Peyer's patch (tissue), 4 donors: ENCODE measurements at regions not wholly inside any gene's neighbourhood (a gene's known extent, or its start where the extent isn't known, plus 50 kb on each side); places are given as distances from the start of the nearest gene placed in this dataset.

Source experiments
- DNase-seq, 3 donors: peaks; one replicate each; pipeline ENCODE4 v3.0.0-alpha.2; 2017 to 2019
- H3K27ac ChIP-seq, 4 donors: fragments of 200-600 bp; sonication (generic); one replicate each; pipeline ENCODE4 v1.5.1; 2016 to 2019
- H3K27me3 ChIP-seq, 2 donors: fragments of 200-600 bp; sonication (generic); one replicate each; pipeline ENCODE4 v1.5.1; 2019
- H3K36me3 ChIP-seq, 3 donors: fragments of 200-600 bp; sonication (generic); one replicate each; pipeline ENCODE4 v1.5.1; 2016 to 2019
- H3K4me1 ChIP-seq, 4 donors: fragments of 200-600 bp; sonication (generic); one replicate each; pipeline ENCODE4 v1.5.1; 2016 to 2019
- H3K4me3 ChIP-seq, 4 donors: fragments of 200-600 bp; sonication (generic); 1 replicate in 3 of 4; 2 replicates in 1 of 4; pipeline ENCODE4 v1.5.1; 2016 to 2019; ENCODE audit warnings: mild to moderate bottlenecking in 1 of 4
- H3K9me3 ChIP-seq, 4 donors: fragments of 200-600 bp; sonication (generic); one replicate each; pipeline ENCODE4 v1.5.1; 2016 to 2019; ENCODE audit warnings: mild to moderate bottlenecking in 1 of 4
- POLR2A ChIP-seq, 2 donors: fragments of 450-650 bp; IDR thresholded peaks; one replicate each; pipeline ENCODE4 v1.5.1; 2017; ENCODE audit warnings: antibody characterized with exemption in 2 of 2, mild to moderate bottlenecking in 2 of 2, moderate library complexity in 2 of 2
- TF ChIP-seq, protein P1 (sequence below), 6 experiments: fragments of 450-650 bp in 4 of 6; fragments of 200-600 bp in 2 of 6; sonication (generic) in 1 of 6; IDR thresholded peaks; one replicate each; pipeline ENCODE4 v1.5.1; 2017 to 2019; ENCODE audit warnings: antibody characterized with exemption in 6 of 6, mild to moderate bottlenecking in 3 of 6, moderate library complexity in 1 of 6

DNA sequence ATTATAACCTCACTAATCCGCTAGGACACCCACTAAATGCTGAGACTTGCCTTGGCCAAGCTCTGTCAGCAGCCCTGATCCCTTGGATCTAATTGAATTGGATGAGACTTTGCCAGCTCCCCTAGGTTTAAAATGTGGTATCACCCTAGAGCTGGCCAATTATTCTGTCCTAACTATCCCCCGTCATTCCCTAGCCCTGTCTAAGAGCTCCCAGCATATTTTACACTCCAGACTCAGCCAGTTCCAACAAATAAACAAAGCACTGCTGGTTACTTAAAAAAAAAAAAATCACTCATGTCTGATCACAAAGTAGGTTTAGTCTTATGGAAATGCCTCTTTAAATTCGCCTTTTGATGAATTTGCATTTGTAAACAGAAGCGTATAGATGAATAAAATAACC is 147.9 kb upstream of the EGR2 start:
- Histone ChIP-seq H3K4me3 (no peak overlapping the region), H3K9me3 (no peaks in the 10 kb centered on the region), H3K27me3 (no peaks in the 10 kb centered on the region), H3K4me1 (no peaks in the 10 kb centered on the region), H3K36me3 (no peaks in the 10 kb centered on the region), H3K27ac (no peak overlapping the region)
- no peak for TF ChIP-seq POLR2A (IDR thresholded peaks at IDR 0.05)
- TF ChIP-seq, protein P1, sequence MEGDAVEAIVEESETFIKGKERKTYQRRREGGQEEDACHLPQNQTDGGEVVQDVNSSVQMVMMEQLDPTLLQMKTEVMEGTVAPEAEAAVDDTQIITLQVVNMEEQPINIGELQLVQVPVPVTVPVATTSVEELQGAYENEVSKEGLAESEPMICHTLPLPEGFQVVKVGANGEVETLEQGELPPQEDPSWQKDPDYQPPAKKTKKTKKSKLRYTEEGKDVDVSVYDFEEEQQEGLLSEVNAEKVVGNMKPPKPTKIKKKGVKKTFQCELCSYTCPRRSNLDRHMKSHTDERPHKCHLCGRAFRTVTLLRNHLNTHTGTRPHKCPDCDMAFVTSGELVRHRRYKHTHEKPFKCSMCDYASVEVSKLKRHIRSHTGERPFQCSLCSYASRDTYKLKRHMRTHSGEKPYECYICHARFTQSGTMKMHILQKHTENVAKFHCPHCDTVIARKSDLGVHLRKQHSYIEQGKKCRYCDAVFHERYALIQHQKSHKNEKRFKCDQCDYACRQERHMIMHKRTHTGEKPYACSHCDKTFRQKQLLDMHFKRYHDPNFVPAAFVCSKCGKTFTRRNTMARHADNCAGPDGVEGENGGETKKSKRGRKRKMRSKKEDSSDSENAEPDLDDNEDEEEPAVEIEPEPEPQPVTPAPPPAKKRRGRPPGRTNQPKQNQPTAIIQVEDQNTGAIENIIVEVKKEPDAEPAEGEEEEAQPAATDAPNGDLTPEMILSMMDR (IDR thresholded peaks at IDR 0.05), result no peak
- DNase-seq, result no peak

DNA sequence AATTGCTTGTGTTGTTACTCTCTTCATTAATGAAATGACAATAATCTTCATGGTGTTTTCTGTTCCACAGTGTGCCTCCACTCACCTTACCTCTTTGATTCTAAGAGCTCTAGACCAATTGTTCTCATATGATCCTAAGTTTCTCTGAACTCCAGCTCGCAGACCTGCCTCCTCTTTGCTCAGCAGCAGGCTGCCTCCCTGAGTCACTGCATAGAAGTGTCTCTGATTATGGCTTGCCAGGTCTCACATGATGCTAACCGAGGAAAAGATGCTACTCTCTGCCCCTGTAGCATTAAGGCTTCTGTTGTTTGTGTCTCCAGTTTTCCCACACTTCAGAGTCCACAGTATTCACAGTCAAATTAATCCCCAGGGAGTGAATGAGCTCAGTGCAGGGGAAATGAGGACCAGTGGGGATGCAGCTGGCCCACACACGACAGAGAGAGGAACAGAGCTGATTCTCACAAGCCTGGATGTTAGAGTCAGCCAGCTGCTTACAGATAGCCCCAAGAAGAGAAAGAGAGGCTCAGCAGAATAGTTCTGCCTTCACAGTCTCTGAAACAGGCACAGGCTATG is 145.9 kb upstream of the EGR2 start:
- TF ChIP-seq POLR2A (IDR thresholded peaks at IDR 0.05), result no peak
- TF ChIP-seq, protein P1 (IDR thresholded peaks at IDR 0.05), result no peak
- no peak for DNase-seq
- Histone ChIP-seq H3K27ac (no peak overlapping the region), H3K36me3 (no peaks in the 10 kb centered on the region), H3K4me3 (no peak overlapping the region), H3K4me1 (no peaks in the 10 kb centered on the region), H3K27me3 (no peaks in the 10 kb centered on the region), H3K9me3 (no peaks in the 10 kb centered on the region)

DNA sequence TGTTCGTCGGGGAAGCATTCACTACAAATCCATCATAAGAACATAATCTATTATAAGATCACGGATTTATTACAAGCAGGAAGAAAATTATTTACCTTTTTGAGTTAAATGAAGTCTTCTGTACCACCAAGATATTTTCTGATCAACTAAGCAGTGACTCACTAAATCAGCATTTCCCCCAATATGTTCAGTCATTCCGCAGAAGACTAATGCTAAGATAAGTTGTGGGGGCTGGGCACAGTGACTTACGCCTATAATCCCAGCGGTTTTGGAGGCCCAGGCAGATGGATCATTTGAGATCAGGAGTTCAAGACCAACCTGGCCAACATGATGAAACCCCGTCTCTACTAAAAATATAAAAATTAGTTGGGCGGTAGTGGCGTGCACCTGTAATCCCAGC is 144.2 kb upstream of the EGR2 start:
- Histone ChIP-seq H3K4me1 (no peaks in the 10 kb centered on the region), H3K27me3 (no peaks in the 10 kb centered on the region), H3K36me3 (no peaks in the 10 kb centered on the region), H3K9me3 (no peaks in the 10 kb centered on the region), H3K27ac (no peak overlapping the region), H3K4me3 (no peak overlapping the region)
- DNase-seq, result no peak
- no peak for TF ChIP-seq POLR2A (IDR thresholded peaks at IDR 0.05)
- TF ChIP-seq, protein P1 (IDR thresholded peaks at IDR 0.05), result no peak

GRCh38 chr10:62959553-62959952 is 143.4 kb upstream of the EGR2 start:
- TF ChIP-seq, protein P1 (IDR thresholded peaks at IDR 0.05), result no peak
- no peak for TF ChIP-seq POLR2A (IDR thresholded peaks at IDR 0.05)
- no peaks in the 10 kb centered on the region for H3K36me3 ChIP-seq
- no peak overlapping the region for H3K27ac ChIP-seq
- H3K27me3 ChIP-seq, result no peaks in the 10 kb centered on the region
- no peaks in the 10 kb centered on the region for H3K4me1 ChIP-seq
- no peak for DNase-seq
- no peak overlapping the region for H3K4me3 ChIP-seq
- H3K9me3 ChIP-seq, result no peaks in the 10 kb centered on the region

- Histone ChIP-seq H3K27me3 (no peaks in the 10 kb centered on the region), H3K9me3 (no peaks in the 10 kb centered on the region), H3K4me3 (no peak overlapping the region), H3K36me3 (no peaks in the 10 kb centered on the region), H3K4me1 (no peaks in the 10 kb centered on the region), H3K27ac (no peak overlapping the region)
- no peak for TF ChIP-seq POLR2A (IDR thresholded peaks at IDR 0.05)
- TF ChIP-seq, protein P1 (IDR thresholded peaks at IDR 0.05), result no peak
- DNase-seq, result no peak
Measured at GRCh38 chr10:62958980-62959379, 142.8 kb upstream of the EGR2 start.

DNA sequence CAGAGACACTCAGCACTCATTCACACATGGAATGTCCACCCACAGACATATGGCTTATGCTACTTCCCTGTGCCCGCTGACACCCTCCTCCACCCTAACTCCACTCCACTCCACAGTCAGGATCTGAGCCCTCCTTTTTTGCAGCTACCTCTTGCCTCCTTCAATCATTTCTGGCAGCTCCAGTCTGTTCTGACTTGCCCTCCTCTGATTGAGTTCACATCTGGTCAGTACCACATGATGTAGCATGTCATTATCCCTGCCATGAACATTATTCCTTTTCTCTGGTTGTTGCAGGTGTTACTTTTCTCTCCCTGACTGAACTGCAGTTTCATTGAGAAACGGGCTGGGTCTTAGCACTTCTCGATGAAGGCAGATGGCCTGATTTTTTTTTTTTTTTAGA is 130.1 kb upstream of the EGR2 start:
- Histone ChIP-seq H3K4me1 (no peaks in the 10 kb centered on the region), H3K36me3 (no peaks in the 10 kb centered on the region), H3K27me3 (no peaks in the 10 kb centered on the region), H3K27ac (no peak overlapping the region), H3K9me3 (no peaks in the 10 kb centered on the region), H3K4me3 (no peak overlapping the region)
- TF ChIP-seq, protein P1 (IDR thresholded peaks at IDR 0.05), result no peak
- TF ChIP-seq POLR2A (IDR thresholded peaks at IDR 0.05), result no peak
- DNase-seq, result no peak
